Neural cell (in vitro differentiated cells): ENCODE measurements at regions not wholly inside any gene's neighbourhood (a gene's known extent, or its start where the extent isn't known, plus 50 kb on each side); places are given as distances from the start of the nearest gene placed in this dataset.

ENCODE experiments used
- H2AFZ ChIP-seq: fragments of 200-600, 300-800 bp; sonication (generic), shearing (Covaris generic); 2 replicates; pipeline ENCODE4 v1.6.0; 2014; ENCODE audit warnings: low read depth, mild to moderate bottlenecking, antibody characterized with exemption, low read length, moderate library complexity
- H3F3A ChIP-seq: fragments of 200-600 bp; shearing (Covaris generic); 2 replicates; pipeline ENCODE4 v1.6.1; 2016; ENCODE audit warnings: mild to moderate bottlenecking, moderate library complexity, mixed read lengths, antibody characterized with exemption, low read length; ENCODE audit not compliant: insufficient read depth, poor library complexity, severe bottlenecking
- H3K27ac ChIP-seq: fragments of 200-600, 300-800 bp; sonication (generic), shearing (Covaris generic); 2 replicates; pipeline ENCODE4 v1.5.1; 2014; ENCODE audit warnings: mild to moderate bottlenecking, low read length, moderate library complexity
- H3K27me3 ChIP-seq: fragments of 300-800, 200-600 bp; sonication (generic), shearing (Covaris generic); 2 replicates; pipeline ENCODE4 v1.6.0; 2014; ENCODE audit warnings: mild to moderate bottlenecking, low read depth, low read length, moderate library complexity; ENCODE audit not compliant: insufficient read depth
- H3K36me3 ChIP-seq: fragments of 300-800, 200-600 bp; sonication (generic), shearing (Covaris generic); 2 replicates; pipeline ENCODE4 v1.5.1; 2014; ENCODE audit warnings: mild to moderate bottlenecking, antibody characterized with exemption, low read length, moderate library complexity; ENCODE audit not compliant: insufficient read depth
- H3K4me2 ChIP-seq: fragments of 300-800, 200-600 bp; sonication (generic), shearing (Covaris generic); 2 replicates; pipeline ENCODE4 v1.6.0; 2014; ENCODE audit warnings: mild to moderate bottlenecking, low read length
- H3K4me3 ChIP-seq: fragments of 300-800, 200-600 bp; sonication (generic), shearing (Covaris generic); 2 replicates; pipeline ENCODE4 v1.5.1; 2014; ENCODE audit warnings: mild to moderate bottlenecking, low read length, moderate library complexity
- H3K79me2 ChIP-seq: fragments of 200-600 bp; shearing (Covaris generic); replicated peaks from 2 replicates; pipeline ENCODE4 v1.6.0; 2014; ENCODE audit warnings: mild to moderate bottlenecking, low read length, moderate library complexity; ENCODE audit not compliant: insufficient read depth
- H3K9ac ChIP-seq: fragments of 300-800, 200-600 bp; sonication (generic), shearing (Covaris generic); 2 replicates; pipeline ENCODE4 v1.6.1; 2016; ENCODE audit warnings: mild to moderate bottlenecking, low read length, mixed read lengths
- H3K9me2 ChIP-seq: fragments of 200-600 bp; shearing (Covaris generic); 2 replicates; pipeline ENCODE4 v1.6.1; 2016; ENCODE audit warnings: mild to moderate bottlenecking, low read length, mixed read lengths; ENCODE audit not compliant: insufficient read depth
- H3K9me3 ChIP-seq: fragments of 200-600, 300-800 bp; sonication (generic), shearing (Covaris generic); 2 replicates; pipeline ENCODE4 v1.6.1; 2016; ENCODE audit warnings: mild to moderate bottlenecking, mixed run types, low read length, moderate library complexity, mixed read lengths
- H4K20me1 ChIP-seq: fragments of 200-600 bp; shearing (Covaris generic); 2 replicates; pipeline ENCODE4 v1.6.1; 2016; ENCODE audit warnings: mild to moderate bottlenecking, mixed run types; ENCODE audit not compliant: insufficient read depth
- EP300 ChIP-seq: fragments of 450-650 bp; conservative IDR thresholded peaks from 2 replicates; pipeline ENCODE4 v1.6.1; 2014; ENCODE audit warnings: antibody characterized with exemption, mild to moderate bottlenecking, moderate library complexity; ENCODE audit not compliant: poor library complexity, severe bottlenecking
- EZH2 ChIP-seq: fragments of 200-600, 300-800 bp; shearing (Covaris generic), sonication (generic); IDR thresholded peaks from 2 replicates; pipeline ENCODE4 v1.6.1; 2014; ENCODE audit warnings: antibody characterized with exemption, low read length, borderline replicate concordance, mild to moderate bottlenecking; ENCODE audit not compliant: insufficient read depth, poor library complexity, severe bottlenecking
- MXI1 ChIP-seq: fragments of 450-650 bp; conservative IDR thresholded peaks from 2 replicates; pipeline ENCODE4 v1.6.1; 2014; ENCODE audit warnings: antibody characterized with exemption, mild to moderate bottlenecking; ENCODE audit not compliant: poor library complexity, severe bottlenecking
- POLR2AphosphoS5 ChIP-seq: IDR thresholded peaks from 2 replicates; pipeline ENCODE4 v1.6.1; 2012
- RAD21 ChIP-seq: fragments of 450-650 bp; conservative IDR thresholded peaks from 2 replicates; pipeline ENCODE4 v1.6.1; 2014; ENCODE audit warnings: antibody characterized with exemption, mild to moderate bottlenecking, moderate library complexity
- SMC3 ChIP-seq: fragments of 450-650 bp; conservative IDR thresholded peaks from 2 replicates; pipeline ENCODE4 v1.6.1; 2014; ENCODE audit warnings: antibody characterized with exemption, mild to moderate bottlenecking, moderate library complexity; ENCODE audit not compliant: poor library complexity
- TAF1 ChIP-seq: IDR thresholded peaks from 2 replicates; pipeline ENCODE4 v1.6.1; 2012; ENCODE audit warnings: low read depth
- TF ChIP-seq, protein P1 (sequence below): IDR thresholded peaks from 2 replicates; pipeline ENCODE4 v1.6.1; 2012; ENCODE audit warnings: borderline replicate concordance
- TF ChIP-seq, protein P2 (sequence below): fragments of 450-650 bp; IDR thresholded peaks from 2 replicates; pipeline ENCODE4 v1.5.1; 2014; ENCODE audit warnings: antibody characterized with exemption, mild to moderate bottlenecking, moderate library complexity; ENCODE audit not compliant: poor library complexity, severe bottlenecking

DNA sequence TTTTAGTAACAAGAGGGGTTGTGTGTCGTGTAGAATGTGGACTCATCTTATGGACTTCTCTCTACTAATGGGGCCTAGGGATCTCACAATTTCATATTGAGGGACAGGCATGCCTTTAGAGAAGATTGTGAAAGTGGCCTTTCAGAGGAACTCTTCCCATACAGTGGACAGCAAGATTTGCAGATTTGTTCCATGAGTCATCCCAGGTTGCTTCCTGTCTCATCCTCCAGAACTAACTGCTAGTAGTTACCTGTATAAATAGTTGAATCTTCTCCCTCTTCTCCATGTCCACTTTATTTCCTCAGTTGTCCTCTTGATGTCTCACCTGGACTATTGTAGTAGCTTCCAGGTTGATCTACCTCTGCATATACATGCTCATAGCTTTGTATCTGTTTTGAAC, 997.5 kb upstream of the CTNND2 start:
- no peaks in the 10 kb centered on the region for H3K79me2 ChIP-seq
- H4K20me1 ChIP-seq: no peaks in the 10 kb centered on the region
- no peak overlapping the region for H3K4me2 ChIP-seq
- TF ChIP-seq EP300 (no peak), TAF1 (no peak), EZH2 (no peak), MXI1 (no peak), SMC3 (no peak), RAD21 (no peak), POLR2AphosphoS5 (no peak)
- TF ChIP-seq, protein P1, sequence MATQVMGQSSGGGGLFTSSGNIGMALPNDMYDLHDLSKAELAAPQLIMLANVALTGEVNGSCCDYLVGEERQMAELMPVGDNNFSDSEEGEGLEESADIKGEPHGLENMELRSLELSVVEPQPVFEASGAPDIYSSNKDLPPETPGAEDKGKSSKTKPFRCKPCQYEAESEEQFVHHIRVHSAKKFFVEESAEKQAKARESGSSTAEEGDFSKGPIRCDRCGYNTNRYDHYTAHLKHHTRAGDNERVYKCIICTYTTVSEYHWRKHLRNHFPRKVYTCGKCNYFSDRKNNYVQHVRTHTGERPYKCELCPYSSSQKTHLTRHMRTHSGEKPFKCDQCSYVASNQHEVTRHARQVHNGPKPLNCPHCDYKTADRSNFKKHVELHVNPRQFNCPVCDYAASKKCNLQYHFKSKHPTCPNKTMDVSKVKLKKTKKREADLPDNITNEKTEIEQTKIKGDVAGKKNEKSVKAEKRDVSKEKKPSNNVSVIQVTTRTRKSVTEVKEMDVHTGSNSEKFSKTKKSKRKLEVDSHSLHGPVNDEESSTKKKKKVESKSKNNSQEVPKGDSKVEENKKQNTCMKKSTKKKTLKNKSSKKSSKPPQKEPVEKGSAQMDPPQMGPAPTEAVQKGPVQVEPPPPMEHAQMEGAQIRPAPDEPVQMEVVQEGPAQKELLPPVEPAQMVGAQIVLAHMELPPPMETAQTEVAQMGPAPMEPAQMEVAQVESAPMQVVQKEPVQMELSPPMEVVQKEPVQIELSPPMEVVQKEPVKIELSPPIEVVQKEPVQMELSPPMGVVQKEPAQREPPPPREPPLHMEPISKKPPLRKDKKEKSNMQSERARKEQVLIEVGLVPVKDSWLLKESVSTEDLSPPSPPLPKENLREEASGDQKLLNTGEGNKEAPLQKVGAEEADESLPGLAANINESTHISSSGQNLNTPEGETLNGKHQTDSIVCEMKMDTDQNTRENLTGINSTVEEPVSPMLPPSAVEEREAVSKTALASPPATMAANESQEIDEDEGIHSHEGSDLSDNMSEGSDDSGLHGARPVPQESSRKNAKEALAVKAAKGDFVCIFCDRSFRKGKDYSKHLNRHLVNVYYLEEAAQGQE: no peak
- TF ChIP-seq, protein P2, sequence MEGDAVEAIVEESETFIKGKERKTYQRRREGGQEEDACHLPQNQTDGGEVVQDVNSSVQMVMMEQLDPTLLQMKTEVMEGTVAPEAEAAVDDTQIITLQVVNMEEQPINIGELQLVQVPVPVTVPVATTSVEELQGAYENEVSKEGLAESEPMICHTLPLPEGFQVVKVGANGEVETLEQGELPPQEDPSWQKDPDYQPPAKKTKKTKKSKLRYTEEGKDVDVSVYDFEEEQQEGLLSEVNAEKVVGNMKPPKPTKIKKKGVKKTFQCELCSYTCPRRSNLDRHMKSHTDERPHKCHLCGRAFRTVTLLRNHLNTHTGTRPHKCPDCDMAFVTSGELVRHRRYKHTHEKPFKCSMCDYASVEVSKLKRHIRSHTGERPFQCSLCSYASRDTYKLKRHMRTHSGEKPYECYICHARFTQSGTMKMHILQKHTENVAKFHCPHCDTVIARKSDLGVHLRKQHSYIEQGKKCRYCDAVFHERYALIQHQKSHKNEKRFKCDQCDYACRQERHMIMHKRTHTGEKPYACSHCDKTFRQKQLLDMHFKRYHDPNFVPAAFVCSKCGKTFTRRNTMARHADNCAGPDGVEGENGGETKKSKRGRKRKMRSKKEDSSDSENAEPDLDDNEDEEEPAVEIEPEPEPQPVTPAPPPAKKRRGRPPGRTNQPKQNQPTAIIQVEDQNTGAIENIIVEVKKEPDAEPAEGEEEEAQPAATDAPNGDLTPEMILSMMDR: no peak
- no peaks in the 10 kb centered on the region for H3K27me3 ChIP-seq
- H2AFZ ChIP-seq: no peak overlapping the region
- no peaks in the 10 kb centered on the region for H3F3A ChIP-seq
- no peak overlapping the region for H3K4me3 ChIP-seq
- H3K9me3 ChIP-seq: no peaks in the 10 kb centered on the region
- H3K36me3 ChIP-seq: no peaks in the 10 kb centered on the region
- no peak overlapping the region for H3K27ac ChIP-seq
- no peaks in the 10 kb centered on the region for H3K9me2 ChIP-seq
- H3K9ac ChIP-seq: no peak overlapping the region

DNA sequence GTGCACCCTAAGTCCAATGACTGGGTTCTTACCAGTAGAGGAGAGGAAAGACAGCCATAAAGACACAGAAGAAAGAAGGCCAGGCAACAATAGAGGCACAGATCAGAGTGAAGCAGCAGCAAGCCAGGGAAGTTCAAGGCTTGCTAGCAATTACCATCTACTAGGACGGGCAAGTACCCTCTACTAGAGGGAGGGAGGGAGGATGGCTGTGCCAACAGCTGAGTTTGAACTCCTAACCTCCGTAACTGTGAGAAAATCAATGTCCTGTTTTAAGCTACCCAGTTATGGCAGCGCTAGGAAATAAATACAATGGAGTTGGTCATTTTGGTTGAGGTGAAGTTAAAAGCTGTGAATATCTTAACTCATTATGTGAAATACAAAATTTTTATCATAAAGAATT, 991.8 kb upstream of the CTNND2 start:
- no peaks in the 10 kb centered on the region for H4K20me1 ChIP-seq
- H3K79me2 ChIP-seq: no peaks in the 10 kb centered on the region
- H3F3A ChIP-seq: no peaks in the 10 kb centered on the region
- no peaks in the 10 kb centered on the region for H3K9me2 ChIP-seq
- H3K4me3 ChIP-seq: no peak overlapping the region
- H3K4me2 ChIP-seq: no peak overlapping the region
- H2AFZ ChIP-seq: no peak overlapping the region
- H3K27me3 ChIP-seq: no peaks in the 10 kb centered on the region
- H3K9me3 ChIP-seq: no peaks in the 10 kb centered on the region
- no peak overlapping the region for H3K27ac ChIP-seq
- TF ChIP-seq, protein P1: no peak
- TF ChIP-seq MXI1: no peak
- TF ChIP-seq EP300: no peak
- no peak for TF ChIP-seq POLR2AphosphoS5
- no peak for TF ChIP-seq RAD21
- TF ChIP-seq, protein P2: no peak
- TF ChIP-seq SMC3: no peak
- no peak for TF ChIP-seq EZH2
- TF ChIP-seq TAF1: no peak
- no peaks in the 10 kb centered on the region for H3K36me3 ChIP-seq
- no peak overlapping the region for H3K9ac ChIP-seq
